ENCODE measurements at regions not wholly inside any gene's neighbourhood (a gene's known extent, or its start where the extent isn't known, plus 50 kb on each side); places are given as distances from the start of the nearest gene placed in this dataset.

DNA sequence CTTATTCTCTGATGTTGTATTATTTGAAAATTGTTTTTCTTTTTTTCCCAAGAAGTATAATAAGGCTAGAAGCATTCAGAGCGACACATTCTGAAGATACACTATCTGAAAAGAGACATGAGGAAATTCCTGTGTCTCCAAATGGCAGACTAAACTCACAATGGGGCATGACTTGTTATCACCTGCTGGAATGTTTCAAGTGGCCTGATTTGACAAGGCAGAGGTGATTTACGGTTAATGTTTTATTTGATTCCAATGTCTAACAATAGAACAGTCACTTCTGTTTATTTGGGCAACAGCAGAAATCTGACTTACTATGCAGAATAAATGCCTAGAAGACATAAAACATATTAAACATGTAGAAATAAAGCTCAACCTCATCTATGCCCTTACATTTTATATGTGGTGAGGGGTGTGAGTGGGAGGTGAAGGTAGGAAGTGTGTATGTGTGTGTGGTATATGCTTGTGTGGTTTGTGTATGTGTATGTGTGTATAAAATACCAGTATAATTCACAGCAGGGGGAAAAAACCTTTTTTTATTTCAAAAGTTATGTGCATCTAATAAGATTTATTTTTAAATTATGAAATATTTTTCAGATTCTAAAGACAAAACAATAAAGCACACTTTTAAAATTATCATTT, 1051.7 kb downstream of the ROBO2 start:
- TF ChIP-seq, protein P1, sequence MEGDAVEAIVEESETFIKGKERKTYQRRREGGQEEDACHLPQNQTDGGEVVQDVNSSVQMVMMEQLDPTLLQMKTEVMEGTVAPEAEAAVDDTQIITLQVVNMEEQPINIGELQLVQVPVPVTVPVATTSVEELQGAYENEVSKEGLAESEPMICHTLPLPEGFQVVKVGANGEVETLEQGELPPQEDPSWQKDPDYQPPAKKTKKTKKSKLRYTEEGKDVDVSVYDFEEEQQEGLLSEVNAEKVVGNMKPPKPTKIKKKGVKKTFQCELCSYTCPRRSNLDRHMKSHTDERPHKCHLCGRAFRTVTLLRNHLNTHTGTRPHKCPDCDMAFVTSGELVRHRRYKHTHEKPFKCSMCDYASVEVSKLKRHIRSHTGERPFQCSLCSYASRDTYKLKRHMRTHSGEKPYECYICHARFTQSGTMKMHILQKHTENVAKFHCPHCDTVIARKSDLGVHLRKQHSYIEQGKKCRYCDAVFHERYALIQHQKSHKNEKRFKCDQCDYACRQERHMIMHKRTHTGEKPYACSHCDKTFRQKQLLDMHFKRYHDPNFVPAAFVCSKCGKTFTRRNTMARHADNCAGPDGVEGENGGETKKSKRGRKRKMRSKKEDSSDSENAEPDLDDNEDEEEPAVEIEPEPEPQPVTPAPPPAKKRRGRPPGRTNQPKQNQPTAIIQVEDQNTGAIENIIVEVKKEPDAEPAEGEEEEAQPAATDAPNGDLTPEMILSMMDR (IDR thresholded peaks at IDR 0.05) = no peak
- no peak for TF ChIP-seq POLR2A (IDR thresholded peaks at IDR 0.05)

All from esophagus squamous epithelium (tissue), 4 donors.